ENCODE measurements at regions not wholly inside any gene's neighbourhood (a gene's known extent, or its start where the extent isn't known, plus 50 kb on each side); places are given as distances from the start of the nearest gene placed in this dataset.

DNA sequence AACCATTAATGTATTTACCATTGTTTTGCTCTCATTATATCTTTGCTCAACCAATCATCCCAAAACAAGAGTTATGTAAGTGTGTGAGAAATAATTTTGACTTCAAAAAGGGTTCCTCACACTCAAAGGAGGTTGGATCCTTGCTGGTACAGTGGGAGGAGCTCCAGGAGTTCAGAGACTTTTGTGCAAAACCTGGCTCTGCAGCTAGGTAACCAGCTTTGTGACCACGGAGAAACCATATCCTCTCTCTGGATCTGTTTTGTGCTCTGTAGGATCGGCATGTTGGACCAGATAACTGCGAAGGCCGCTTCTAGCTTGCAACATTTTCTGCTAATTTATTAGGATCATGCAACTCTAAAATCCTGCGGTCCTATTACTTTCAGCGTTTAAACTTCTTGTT, 128.6 kb upstream of the LIPC start:
- Histone ChIP-seq H3K4me3 (ENCODE audit: low read depth, low read length) (no peak overlapping the region), H3K9me3 (ENCODE audit: severe bottlenecking) (peaks cover 2% of the 10 kb centered on the region), H3K27ac (no peak overlapping the region), H3K36me3 (no peaks in the 10 kb centered on the region), H3K27me3 (ENCODE audit: insufficient read depth, low read depth, severe bottlenecking) (no peaks in the 10 kb centered on the region)
- no peak for DNase-seq
- TF ChIP-seq, protein P1, sequence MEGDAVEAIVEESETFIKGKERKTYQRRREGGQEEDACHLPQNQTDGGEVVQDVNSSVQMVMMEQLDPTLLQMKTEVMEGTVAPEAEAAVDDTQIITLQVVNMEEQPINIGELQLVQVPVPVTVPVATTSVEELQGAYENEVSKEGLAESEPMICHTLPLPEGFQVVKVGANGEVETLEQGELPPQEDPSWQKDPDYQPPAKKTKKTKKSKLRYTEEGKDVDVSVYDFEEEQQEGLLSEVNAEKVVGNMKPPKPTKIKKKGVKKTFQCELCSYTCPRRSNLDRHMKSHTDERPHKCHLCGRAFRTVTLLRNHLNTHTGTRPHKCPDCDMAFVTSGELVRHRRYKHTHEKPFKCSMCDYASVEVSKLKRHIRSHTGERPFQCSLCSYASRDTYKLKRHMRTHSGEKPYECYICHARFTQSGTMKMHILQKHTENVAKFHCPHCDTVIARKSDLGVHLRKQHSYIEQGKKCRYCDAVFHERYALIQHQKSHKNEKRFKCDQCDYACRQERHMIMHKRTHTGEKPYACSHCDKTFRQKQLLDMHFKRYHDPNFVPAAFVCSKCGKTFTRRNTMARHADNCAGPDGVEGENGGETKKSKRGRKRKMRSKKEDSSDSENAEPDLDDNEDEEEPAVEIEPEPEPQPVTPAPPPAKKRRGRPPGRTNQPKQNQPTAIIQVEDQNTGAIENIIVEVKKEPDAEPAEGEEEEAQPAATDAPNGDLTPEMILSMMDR (IDR thresholded peaks at IDR 0.05; ENCODE audit: low read depth, low read length) = no peak

DNA sequence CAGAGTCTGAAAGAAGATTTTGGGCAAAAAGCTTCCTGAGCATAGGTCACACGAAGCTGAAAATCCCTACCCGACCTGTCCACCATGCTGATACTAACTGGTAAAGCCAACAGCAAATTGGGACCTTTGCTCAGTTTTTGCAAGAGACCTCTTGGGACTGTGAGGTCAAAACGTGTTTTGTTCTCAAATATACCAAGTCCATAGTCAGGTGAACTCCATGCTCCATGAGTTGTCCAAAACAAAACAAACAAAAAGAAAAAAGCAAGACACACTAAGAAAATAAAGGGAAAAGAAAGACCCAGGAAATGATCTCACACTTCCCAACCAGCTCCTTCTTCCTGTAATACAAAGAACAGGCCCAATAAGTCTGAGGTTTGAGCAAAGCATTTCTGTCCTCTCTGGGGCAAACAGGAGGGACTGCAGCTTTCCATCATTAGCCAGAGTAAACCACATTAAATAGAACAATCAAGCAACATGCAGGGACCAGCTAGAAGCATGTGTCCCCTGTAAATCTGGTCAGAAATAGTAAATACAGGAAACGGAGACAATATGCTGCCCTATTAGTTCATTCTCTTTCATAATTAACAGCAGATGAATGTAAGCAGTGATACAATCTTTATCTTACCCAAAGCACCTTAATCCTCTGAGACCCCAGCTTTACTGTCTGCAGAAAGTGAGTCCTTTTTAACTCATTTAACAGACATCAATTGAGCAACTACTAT, 125.0 kb upstream of the LIPC start:
- no peaks in the 10 kb centered on the region for H3K27me3 ChIP-seq (ENCODE audit: insufficient read depth, low read depth, severe bottlenecking)
- H3K36me3 ChIP-seq = no peaks in the 10 kb centered on the region
- no peak overlapping the region for H3K4me3 ChIP-seq (ENCODE audit: low read depth, low read length)
- no peaks in the 10 kb centered on the region for H3K9me3 ChIP-seq (ENCODE audit: severe bottlenecking)
- TF ChIP-seq, protein P1 (IDR thresholded peaks at IDR 0.05; ENCODE audit: low read depth, low read length) = no peak
- peak overlapping the region; percentile 40 for H3K27ac ChIP-seq
- DNase-seq = no peak

DNA sequence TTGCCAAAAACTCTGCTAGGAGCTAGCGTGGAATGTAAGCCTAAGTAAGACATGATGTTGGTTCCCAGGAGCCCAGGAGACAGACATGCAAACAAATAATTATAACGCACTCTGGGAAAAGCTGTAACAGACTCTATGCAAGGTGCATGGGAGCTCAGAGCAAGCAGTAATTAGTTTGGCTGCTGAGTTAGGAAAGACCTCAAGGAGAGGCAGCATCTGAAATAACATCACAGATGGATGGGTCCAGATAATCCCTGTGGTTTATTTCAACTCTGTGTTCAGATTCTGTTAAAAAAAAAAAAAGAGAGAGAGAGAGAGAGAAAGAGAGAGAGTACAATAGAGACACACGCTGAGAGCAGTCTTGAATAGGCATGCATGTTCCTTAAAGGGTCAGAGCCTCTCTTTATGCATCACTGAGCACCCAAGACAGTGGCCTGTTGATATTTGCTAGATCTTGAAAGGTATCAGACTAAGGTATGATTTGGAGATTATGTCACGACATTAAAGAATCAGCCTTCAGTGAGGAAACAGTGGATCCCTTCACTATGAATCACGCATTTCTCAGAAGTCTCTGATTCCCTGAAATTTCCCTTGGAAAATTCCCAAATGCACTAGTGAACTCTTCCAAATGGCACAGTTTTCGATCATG, 124.4 kb upstream of the LIPC start:
- peak overlapping the region; percentile 40 for H3K27ac ChIP-seq
- peak; percentile 28 for DNase-seq
- H3K9me3 ChIP-seq (ENCODE audit: severe bottlenecking) = no peaks in the 10 kb centered on the region
- no peaks in the 10 kb centered on the region for H3K27me3 ChIP-seq (ENCODE audit: insufficient read depth, low read depth, severe bottlenecking)
- TF ChIP-seq, protein P1 (IDR thresholded peaks at IDR 0.05; ENCODE audit: low read depth, low read length) = no peak
- H3K36me3 ChIP-seq = no peaks in the 10 kb centered on the region
- no peak overlapping the region for H3K4me3 ChIP-seq (ENCODE audit: low read depth, low read length)

DNA sequence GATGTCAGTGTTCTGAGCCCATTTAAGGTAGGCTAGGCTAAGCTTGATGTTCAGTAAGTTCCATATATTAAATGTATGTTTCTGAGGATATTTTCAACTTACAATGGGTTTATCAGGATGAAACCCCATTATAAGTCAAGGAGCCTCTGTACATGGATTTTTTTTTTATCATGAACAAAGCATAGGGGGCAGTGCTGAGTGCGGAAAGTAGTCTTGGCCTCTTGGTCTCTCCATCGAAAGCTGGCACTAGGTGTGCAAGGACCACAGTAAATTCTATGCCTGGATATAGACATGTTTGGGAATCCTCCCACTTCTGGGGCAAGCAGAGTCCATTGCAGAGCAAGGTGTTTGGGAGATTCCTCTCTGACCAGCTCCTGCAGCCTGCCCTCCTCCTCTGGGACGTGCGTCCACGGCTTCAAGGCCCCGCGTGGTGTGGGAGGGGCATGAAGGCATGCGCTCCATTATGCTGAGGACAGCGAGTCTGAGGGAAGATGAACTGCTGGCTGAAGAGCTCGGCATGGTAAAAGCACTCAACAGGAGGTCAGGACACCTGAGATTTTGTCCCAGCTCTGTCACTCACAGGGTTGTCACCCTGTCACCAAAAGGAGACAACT, 122.9 kb upstream of the LIPC start:
- Histone ChIP-seq H3K4me3 (ENCODE audit: low read depth, low read length) (no peak overlapping the region), H3K9me3 (ENCODE audit: severe bottlenecking) (no peaks in the 10 kb centered on the region), H3K36me3 (no peaks in the 10 kb centered on the region), H3K27me3 (ENCODE audit: insufficient read depth, low read depth, severe bottlenecking) (no peaks in the 10 kb centered on the region), H3K27ac (no peak overlapping the region)
- TF ChIP-seq, protein P1 (IDR thresholded peaks at IDR 0.05; ENCODE audit: low read depth, low read length) = peak; percentile 24; the same call in 1 of the 2 replicates
- DNase-seq = no peak

DNA sequence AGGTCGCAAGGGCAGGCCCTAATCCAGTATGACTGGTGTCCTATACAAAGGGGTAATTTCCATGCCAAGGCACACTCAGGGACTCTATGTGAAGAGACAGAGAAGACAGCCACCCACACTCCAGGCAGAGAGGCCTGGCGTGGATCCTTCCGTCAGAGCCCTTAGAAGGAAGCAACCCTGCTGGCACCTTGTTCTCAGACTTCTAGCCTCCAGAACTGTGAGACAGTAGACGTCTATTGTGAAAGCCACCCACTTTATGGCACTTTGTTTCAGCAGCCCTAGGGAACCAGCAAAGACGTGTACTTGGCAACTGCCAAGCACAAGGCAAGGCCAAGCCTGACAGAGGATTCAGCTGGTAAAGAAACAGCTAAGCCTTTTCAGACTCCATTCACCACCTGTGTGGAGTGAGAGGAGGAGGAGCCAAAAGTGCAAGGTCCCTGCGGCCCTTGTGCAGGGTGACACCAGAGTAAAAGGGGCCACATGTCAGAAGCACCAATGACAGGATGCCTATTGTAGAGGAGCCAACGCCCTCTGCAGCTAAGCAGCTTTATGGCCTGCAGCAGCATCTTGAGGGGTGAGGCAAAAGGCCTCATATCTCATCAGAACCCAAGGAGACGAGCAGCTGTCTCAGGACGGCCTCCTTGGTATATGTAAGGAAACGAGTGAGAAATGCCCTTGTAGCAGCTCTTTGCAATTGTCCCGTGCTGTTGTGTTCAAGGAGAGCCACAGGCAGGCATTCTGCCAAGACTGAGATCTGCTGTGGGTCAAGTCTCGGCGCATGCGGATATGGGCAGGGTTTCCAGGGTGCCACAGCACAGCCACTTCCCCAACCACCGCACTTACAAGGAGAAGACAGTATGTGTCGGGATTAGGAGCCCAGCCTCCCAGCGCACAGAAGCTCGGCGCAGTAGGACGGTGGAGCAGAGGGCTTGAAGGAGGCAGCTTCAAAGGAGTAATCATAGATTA, 121.5 kb upstream of the LIPC start:
- Histone ChIP-seq H3K27me3 (ENCODE audit: insufficient read depth, low read depth, severe bottlenecking) (no peaks in the 10 kb centered on the region), H3K4me3 (ENCODE audit: low read depth, low read length) (no peak overlapping the region), H3K9me3 (ENCODE audit: severe bottlenecking) (no peaks in the 10 kb centered on the region), H3K27ac (no peak overlapping the region), H3K36me3 (no peaks in the 10 kb centered on the region)
- DNase-seq = no peak
- TF ChIP-seq, protein P1 (IDR thresholded peaks at IDR 0.05; ENCODE audit: low read depth, low read length) = no peak
